ENCODE measurements at regions not wholly inside any gene's neighbourhood (a gene's known extent, or its start where the extent isn't known, plus 50 kb on each side); places are given as distances from the start of the nearest gene placed in this dataset.

- no peak overlapping the region for H2BK12ac ChIP-seq (ENCODE audit: low read depth, low read length)
- ChIA-PET POLR2A (ENCODE audit: partially characterized antibody) (no interaction called here), CTCF (ENCODE audit: partially characterized antibody) (interaction anchor here (1.0 to 1.7 kb wide), 5 partner anchors 17 to 365 kb away, joined by 3 to 5 read pairs (median 4); no protein-coding TSS in a partner anchor)
- H2AK5ac ChIP-seq (ENCODE audit: low read depth, low read length) = no peak overlapping the region
- no peaks in the 10 kb centered on the region for H3K23me2 ChIP-seq (ENCODE audit: low read depth, low read length)
- no peaks in the 10 kb centered on the region for H3K4me1 ChIP-seq (replicated peaks in 1 of 4; ENCODE audit: control insufficient read depth in 3 of 4, insufficient read depth in 4 of 4, low read length in 3 of 4)
- H2AFZ ChIP-seq (ENCODE audit: low read length) = peak overlapping the region; percentile 40; the same call in 1 of the 2 replicates
- H2BK15ac ChIP-seq (ENCODE audit: low read length) = no peak overlapping the region
- no peak overlapping the region for H4K8ac ChIP-seq (ENCODE audit: extremely low read depth, insufficient read depth, low read length)
- H4K91ac ChIP-seq (replicated peaks; ENCODE audit: insufficient read length, low read length) = no peak overlapping the region
- TF ChIP-seq CTCF (IDR thresholded peaks at IDR 0.05; ENCODE audit: control extremely low read depth in 1 of 3, insufficient read depth in 1 of 3, low read depth in 1 of 3, low read length in 3 of 3) (peak in 1 of 3 experiments; percentile 2; a peak in 1 of 4 replicates), YY1 (IDR thresholded peaks at IDR 0.05; ENCODE audit: low read depth, low read length) (no peak)
- H2BK120ac ChIP-seq (replicated peaks; ENCODE audit: low read depth, low read length) = no peak overlapping the region
- no peak overlapping the region for H3K4me3 ChIP-seq (ENCODE audit: extremely low read depth in 1 of 4, insufficient read depth in 2 of 4, low read depth in 3 of 4, low read length in 4 of 4)
- no peaks in the 10 kb centered on the region for H3K36me3 ChIP-seq (ENCODE audit: control insufficient read depth in 2 of 4, insufficient read depth in 4 of 4, low read length in 3 of 4)
- WGBS, 2 experiments (ENCODE audit: extremely low coverage in 1 of 2, insufficient coverage in 1 of 2, insufficient read length in 1 of 2, insufficient replicate concordance in 2 of 2, low coverage in 1 of 2, low lambda C conversion rate in 2 of 2, missing lambda C conversion rate in 1 of 2) = 91% methylated on average over 2 of the region's 2 CpGs; no CpG with 5 or more reads in 1 of the 2 experiments
- H3K79me1 ChIP-seq (ENCODE audit: low read depth, low read length) = no peaks in the 10 kb centered on the region
- H3K18ac ChIP-seq (ENCODE audit: extremely low read depth, low read length) = no peak overlapping the region
- no peak overlapping the region for H3K23ac ChIP-seq (ENCODE audit: insufficient read length)
- H4K20me1 ChIP-seq (replicated peaks in 1 of 2; ENCODE audit: control insufficient read depth in 1 of 2, insufficient read depth in 2 of 2, low read length in 2 of 2) = no peaks in the 10 kb centered on the region
- peaks cover 0 to 2% of the 10 kb centered on the region in 2 experiments; a peak in 1 of 4 replicates for H3K9me3 ChIP-seq (ENCODE audit: insufficient read depth in 2 of 2, low read depth in 1 of 2, low read length in 1 of 2)
- H3K27me3 ChIP-seq (replicated peaks in 1 of 4; ENCODE audit: control insufficient read depth in 3 of 4, extremely low read depth in 1 of 4, insufficient read depth in 3 of 4, low read length in 3 of 4) = no peaks in the 10 kb centered on the region
- DNase-seq (ENCODE audit: low read depth in 1 of 2, low spot score in 2 of 2) (no peak), FAIRE-seq (no peak)
- no peak overlapping the region for H3K56ac ChIP-seq (replicated peaks; ENCODE audit: insufficient read length, low read depth, low read length)
- H3K27ac ChIP-seq (ENCODE audit: low read depth, low read length) = no peak overlapping the region
- no peaks in the 10 kb centered on the region for H3K79me2 ChIP-seq (ENCODE audit: control insufficient read depth in 1 of 2, insufficient read depth in 2 of 2, low read length in 2 of 2)
- H3K9ac ChIP-seq (replicated peaks in 1 of 4; ENCODE audit: extremely low read depth in 1 of 4, low read depth in 3 of 4, low read length in 3 of 4) = no peak overlapping the region
- no peak overlapping the region for H4K5ac ChIP-seq (ENCODE audit: insufficient read length, low read depth, low read length)
- no peak overlapping the region for H2BK20ac ChIP-seq (ENCODE audit: low read length)
- H3K14ac ChIP-seq (ENCODE audit: insufficient read length) = no peak overlapping the region
- H3K4ac ChIP-seq (replicated peaks; ENCODE audit: insufficient read length, low read depth, low read length) = no peak overlapping the region
- no peak overlapping the region for H2BK5ac ChIP-seq (ENCODE audit: low read depth, low read length)
- no peak overlapping the region for H3K4me2 ChIP-seq (ENCODE audit: insufficient read depth in 1 of 2, low read depth in 2 of 2, low read length in 2 of 2)
Measured at GRCh38 chr20:6629564-6629963, 137.9 kb upstream of the BMP2 start.
